ENCODE measurements at regions not wholly inside any gene's neighbourhood (a gene's known extent, or its start where the extent isn't known, plus 50 kb on each side); places are given as distances from the start of the nearest gene placed in this dataset.
A peak's percentile ranks its signal among the peaks of the same experiment; 100 is the strongest.

GRCh38 chr12:93103154-93103553 lies 174.1 kb upstream of the EEA1 start:
- no peak for DNase-seq (ENCODE audit: low read depth, low spot score)

GRCh38 chr12:93104535-93104934 lies 175.4 kb upstream of the EEA1 start:
- DNase-seq (ENCODE audit: low read depth, low spot score), result no peak

GRCh38 chr12:93106910-93107309 lies 177.8 kb upstream of the EEA1 start:
- no peak for DNase-seq (ENCODE audit: low read depth, low spot score)

- no peak for DNase-seq (ENCODE audit: low read depth, low spot score)
Measured at GRCh38 chr12:93107514-93108312, 178.6 kb upstream of the EEA1 start.

- DNase-seq (ENCODE audit: low read depth, low spot score), result no peak
Measured at GRCh38 chr12:93108985-93109384, 179.9 kb upstream of the EEA1 start.

GRCh38 chr12:93109551-93110203 lies 180.6 kb upstream of the EEA1 start:
- DNase-seq (ENCODE audit: low read depth, low spot score), result no peak

- DNase-seq (ENCODE audit: low read depth, low spot score), result no peak
Measured at GRCh38 chr12:93111773-93112172, 182.7 kb upstream of the EEA1 start.

GRCh38 chr12:93113317-93114006 lies 184.4 kb upstream of the EEA1 start:
- DNase-seq (ENCODE audit: low read depth, low spot score), result no peak

GRCh38 chr12:93115198-93115601 lies 186.1 kb upstream of the EEA1 start:
- no peak for DNase-seq (ENCODE audit: low read depth, low spot score)

- no peak for DNase-seq (ENCODE audit: low read depth, low spot score)
Measured at GRCh38 chr12:93115646-93116045, 186.6 kb upstream of the EEA1 start.

GRCh38 chr12:93116632-93117031 lies 187.5 kb upstream of the EEA1 start:
- no peak for DNase-seq (ENCODE audit: low read depth, low spot score)

- DNase-seq (ENCODE audit: low read depth, low spot score), result no peak
Measured at GRCh38 chr12:93121729-93122488, 192.8 kb upstream of the EEA1 start.

- DNase-seq (ENCODE audit: low read depth, low spot score), result no peak
Measured at GRCh38 chr12:93122569-93123091, 193.5 kb upstream of the EEA1 start.

- DNase-seq (ENCODE audit: low read depth, low spot score), result no peak
Measured at GRCh38 chr12:93125126-93125525, 196.0 kb upstream of the EEA1 start.

GRCh38 chr12:93126069-93126474 lies 197.0 kb upstream of the EEA1 start:
- DNase-seq (ENCODE audit: low read depth, low spot score), result no peak

- DNase-seq (ENCODE audit: low read depth, low spot score), result no peak
Measured at GRCh38 chr12:93127107-93127560, 198.0 kb upstream of the EEA1 start.

GRCh38 chr12:93127582-93128331 lies 198.7 kb upstream of the EEA1 start:
- peak; percentile 50 for DNase-seq (ENCODE audit: low read depth, low spot score)

- no peak for DNase-seq (ENCODE audit: low read depth, low spot score)
Measured at GRCh38 chr12:93128332-93128707, 199.2 kb upstream of the EEA1 start.

- no peak for DNase-seq (ENCODE audit: low read depth, low spot score)
Measured at GRCh38 chr12:93130366-93131054, 201.4 kb upstream of the EEA1 start.

- no peak for DNase-seq (ENCODE audit: low read depth, low spot score)
Measured at GRCh38 chr12:93133361-93133760, 204.3 kb upstream of the EEA1 start.
